Adrenal gland (tissue), 9 donors: ENCODE measurements at regions not wholly inside any gene's neighbourhood (a gene's known extent, or its start where the extent isn't known, plus 50 kb on each side); places are given as distances from the start of the nearest gene placed in this dataset.
A peak's percentile ranks its signal among the peaks of the same experiment; 100 is the strongest.

ENCODE experiments used
- DNase-seq, 7 donors: peaks; one replicate each; pipeline ENCODE4 v3.0.0-alpha.2; 2019 to 2020
- H3K27ac ChIP-seq, 5 donors: fragments of 200-600 bp; sonication (generic) in 4 of 5; 1 replicate in 3 of 5; 2 replicates in 2 of 5; pipeline versions ENCODE4 v1.5.1 to v1.8.0; 2016 to 2020; ENCODE audit warnings: mild to moderate bottlenecking in 1 of 5
- H3K27me3 ChIP-seq: fragments of 200-600 bp; 2 replicates; pipeline ENCODE4 v1.8.0; 2021
- H3K36me3 ChIP-seq, 2 donors: fragments of 200-600 bp; replicated peaks in 1 of 2; 1 replicate in 1 of 2; 2 replicates in 1 of 2; pipeline versions ENCODE4 v1.5.1 to v1.8.0; 2018 to 2022
- H3K4me1 ChIP-seq, 2 donors: fragments of 200-600 bp; replicated peaks in 1 of 2; 1 replicate in 1 of 2; 2 replicates in 1 of 2; pipeline versions ENCODE4 v1.5.1 to v1.8.0; 2018 to 2021
- H3K4me3 ChIP-seq, 4 donors: fragments of 200-600 bp; sonication (generic) in 3 of 4; one replicate each; pipeline ENCODE4 v1.5.1; 2016 to 2018
- H3K9me3 ChIP-seq, 3 donors: fragments of 200-600 bp; sonication (generic) in 1 of 3; replicated peaks in 1 of 3; 1 replicate in 2 of 3; 2 replicates in 1 of 3; pipeline versions ENCODE4 v1.5.1 to v1.8.0; 2016 to 2021
- POLR2A ChIP-seq, 2 donors: fragments of 450-650 bp; IDR thresholded peaks; one replicate each; pipeline ENCODE4 v1.6.1; 2017; ENCODE audit warnings: antibody characterized with exemption in 2 of 2, mild to moderate bottlenecking in 2 of 2, moderate library complexity in 1 of 2
- WGBS, 4 donors: extraction: QIAGEN DNeasy Blood & Tissue Kit in 2 of 4; methylation state at CpG; one replicate each; pipeline versions ENCODE4 v1.1.5 to v1.1.7; 2013 to 2017; 5-methylcytosine and 5-hydroxymethylcytosine counted together
- intact Hi-C, 2 donors: fragments of 100-400 bp; cut with DNase I; formaldehyde crosslinking; loops; one replicate each; pipeline versions ENCODE4 v1.14.1 to v1.15.0; 2022 to 2023
- TF ChIP-seq, protein P1 (sequence below), 6 experiments: fragments of 450-650 bp in 4 of 6; fragments of 200-600 bp in 2 of 6; sonication (generic) in 1 of 6; IDR thresholded peaks; 1 replicate in 5 of 6; 2 replicates in 1 of 6; pipeline versions ENCODE4 v1.5.1 to v1.8.0; 2016 to 2021; ENCODE audit warnings: antibody characterized with exemption in 6 of 6, mild to moderate bottlenecking in 2 of 6, moderate library complexity in 1 of 6
- donor health status: healthy with polysubstance abuse.
- donor health status: Bipolar disorder and iron deficiency.
- donor health status: DM: yes; HTN: yes; CAD: no.
- donor health status: DM: no; HTN: no; CAD: no.
- donor health status: DM: no; HTN: no; CAD: no.

DNA sequence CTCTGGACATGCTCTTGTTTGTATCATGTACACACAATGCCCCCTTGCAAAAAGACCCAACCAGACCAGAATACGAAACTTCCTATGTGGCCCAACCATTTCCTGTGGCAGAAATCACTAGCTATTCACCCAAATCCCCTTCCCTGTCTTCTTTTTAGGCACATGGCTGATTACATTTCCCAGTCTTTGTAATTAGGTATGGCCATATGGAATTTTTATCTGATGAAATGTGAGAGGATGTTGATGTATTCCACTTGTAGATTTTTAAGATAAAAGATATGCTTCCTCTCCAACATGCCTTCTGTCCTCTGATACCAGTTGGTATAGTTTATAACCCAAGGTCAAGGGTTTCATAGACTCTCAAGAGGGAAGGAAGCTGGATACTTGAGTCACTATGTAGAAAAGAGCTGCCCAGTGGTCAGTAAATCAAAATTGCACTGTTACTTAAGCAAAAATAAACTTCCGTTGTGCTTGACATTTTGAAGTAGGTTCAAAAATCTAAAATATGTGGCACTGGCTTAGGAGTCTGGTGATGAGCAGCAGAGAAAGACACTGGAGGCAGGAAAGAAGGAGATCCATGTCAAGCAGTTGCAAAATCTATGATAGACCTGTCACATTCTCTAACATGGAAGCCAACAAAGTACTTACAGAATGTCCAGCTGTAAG is 297.4 kb downstream of the SMAD2 start:
- Histone ChIP-seq H3K4me3 (no peak overlapping the region), H3K27ac (no peak overlapping the region), H3K4me1 (no peaks in the 10 kb centered on the region), H3K36me3 (no peaks in the 10 kb centered on the region), H3K27me3 (no peaks in the 10 kb centered on the region), H3K9me3 (no peaks in the 10 kb centered on the region)
- TF ChIP-seq, protein P1, sequence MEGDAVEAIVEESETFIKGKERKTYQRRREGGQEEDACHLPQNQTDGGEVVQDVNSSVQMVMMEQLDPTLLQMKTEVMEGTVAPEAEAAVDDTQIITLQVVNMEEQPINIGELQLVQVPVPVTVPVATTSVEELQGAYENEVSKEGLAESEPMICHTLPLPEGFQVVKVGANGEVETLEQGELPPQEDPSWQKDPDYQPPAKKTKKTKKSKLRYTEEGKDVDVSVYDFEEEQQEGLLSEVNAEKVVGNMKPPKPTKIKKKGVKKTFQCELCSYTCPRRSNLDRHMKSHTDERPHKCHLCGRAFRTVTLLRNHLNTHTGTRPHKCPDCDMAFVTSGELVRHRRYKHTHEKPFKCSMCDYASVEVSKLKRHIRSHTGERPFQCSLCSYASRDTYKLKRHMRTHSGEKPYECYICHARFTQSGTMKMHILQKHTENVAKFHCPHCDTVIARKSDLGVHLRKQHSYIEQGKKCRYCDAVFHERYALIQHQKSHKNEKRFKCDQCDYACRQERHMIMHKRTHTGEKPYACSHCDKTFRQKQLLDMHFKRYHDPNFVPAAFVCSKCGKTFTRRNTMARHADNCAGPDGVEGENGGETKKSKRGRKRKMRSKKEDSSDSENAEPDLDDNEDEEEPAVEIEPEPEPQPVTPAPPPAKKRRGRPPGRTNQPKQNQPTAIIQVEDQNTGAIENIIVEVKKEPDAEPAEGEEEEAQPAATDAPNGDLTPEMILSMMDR (IDR thresholded peaks at IDR 0.05) = no peak
- TF ChIP-seq POLR2A (IDR thresholded peaks at IDR 0.05) = no peak
- no peak for DNase-seq
- intact Hi-C loops = no loop called here
- 30 to 52% (median 43%) methylated on average over 2 of the region's 2 CpGs for WGBS, 4 donors

DNA sequence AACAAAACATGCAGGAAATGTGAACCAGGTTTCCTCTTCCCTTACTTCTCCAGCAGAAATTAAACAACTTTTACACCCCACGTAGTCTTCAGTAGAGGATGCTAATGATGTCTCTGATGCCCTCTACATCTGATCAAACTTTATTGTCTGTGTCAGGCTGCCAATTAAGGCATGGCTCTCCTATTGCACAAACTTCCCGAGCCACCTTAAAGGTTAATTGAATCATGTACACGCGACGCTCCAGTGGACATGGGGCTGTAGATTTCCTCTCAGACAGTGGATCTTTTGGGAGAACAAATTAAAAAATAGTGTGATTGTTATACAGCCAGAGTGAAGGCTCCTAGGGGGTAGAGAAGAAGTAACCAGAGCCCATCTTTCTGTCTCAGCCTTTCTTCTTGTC is 301.6 kb downstream of the SMAD2 start:
- TF ChIP-seq, protein P1 (IDR thresholded peaks at IDR 0.05) = no peak
- TF ChIP-seq POLR2A (IDR thresholded peaks at IDR 0.05) = no peak
- no peaks in the 10 kb centered on the region for H3K36me3 ChIP-seq
- WGBS, 4 donors = 61 to 72% (median 66%) methylated on average over 5 of the region's 5 CpGs
- no peak overlapping the region for H3K27ac ChIP-seq
- DNase-seq = no peak
- no peaks in the 10 kb centered on the region for H3K27me3 ChIP-seq
- H3K4me3 ChIP-seq = no peak overlapping the region
- H3K4me1 ChIP-seq = no peaks in the 10 kb centered on the region
- intact Hi-C loops = no loop called here
- no peaks in the 10 kb centered on the region for H3K9me3 ChIP-seq

DNA sequence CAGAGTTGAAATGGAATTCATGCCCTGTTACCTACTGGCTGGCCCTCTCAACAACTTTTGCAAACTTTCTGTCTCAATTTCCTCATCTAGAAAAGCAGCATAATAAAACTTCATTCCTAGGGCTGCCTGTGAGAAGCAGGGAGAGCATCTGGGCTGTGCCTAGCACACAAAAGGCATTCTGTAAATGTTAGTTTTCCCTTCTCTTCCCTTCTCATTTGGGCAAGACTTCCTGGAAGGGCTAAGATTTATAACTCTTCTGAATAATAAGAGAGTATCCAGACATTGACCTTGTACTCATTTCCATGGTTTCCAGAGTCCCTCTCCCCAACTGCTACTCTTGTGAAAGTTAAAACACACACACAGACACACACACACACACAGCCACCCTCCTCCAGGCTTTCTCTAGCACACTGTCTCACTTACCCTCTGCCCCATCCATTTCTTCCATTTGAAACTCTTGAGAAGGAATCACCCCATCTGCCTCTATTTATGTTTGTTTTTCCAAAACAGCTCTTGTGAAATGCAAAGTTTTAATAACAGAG is 302.1 kb downstream of the SMAD2 start:
- H3K27me3 ChIP-seq = no peaks in the 10 kb centered on the region
- H3K4me3 ChIP-seq = no peak overlapping the region
- TF ChIP-seq, protein P1 (IDR thresholded peaks at IDR 0.05) = no peak
- no peak for TF ChIP-seq POLR2A (IDR thresholded peaks at IDR 0.05)
- no peaks in the 10 kb centered on the region for H3K9me3 ChIP-seq
- no peaks in the 10 kb centered on the region for H3K36me3 ChIP-seq
- H3K27ac ChIP-seq = no peak overlapping the region
- peak in 1 of 7 donors; percentile 32 for DNase-seq
- intact Hi-C loops = no loop called here
- H3K4me1 ChIP-seq = no peaks in the 10 kb centered on the region

DNA sequence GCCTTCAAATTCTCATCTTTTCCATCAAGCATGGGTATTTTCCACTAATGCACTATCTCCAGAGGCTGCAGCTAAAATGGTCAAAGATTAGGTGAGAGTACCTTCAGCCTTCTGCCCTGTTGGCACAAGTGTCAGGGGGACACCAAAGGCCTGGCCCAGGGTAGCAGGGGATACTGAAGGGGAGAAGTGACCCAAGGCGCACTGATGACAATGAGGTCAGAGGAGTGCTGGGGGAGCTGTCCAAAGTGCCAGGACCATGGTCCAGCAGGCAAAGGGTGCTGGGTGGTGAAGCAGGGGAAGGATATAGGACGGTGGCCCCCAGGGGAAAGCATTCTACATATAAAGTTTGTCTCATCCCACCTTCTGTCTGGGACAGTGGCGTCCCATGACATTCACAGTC is 303.4 kb downstream of the SMAD2 start:
- no peak for TF ChIP-seq POLR2A (IDR thresholded peaks at IDR 0.05)
- TF ChIP-seq, protein P1 (IDR thresholded peaks at IDR 0.05) = no peak
- intact Hi-C loops = no loop called here
- DNase-seq = no peak
- 70 to 83% (median 78%) methylated on average over 3 of the region's 3 CpGs for WGBS, 4 donors
- Histone ChIP-seq H3K27ac (no peak overlapping the region), H3K4me3 (no peak overlapping the region), H3K4me1 (no peaks in the 10 kb centered on the region), H3K36me3 (no peaks in the 10 kb centered on the region), H3K27me3 (no peaks in the 10 kb centered on the region), H3K9me3 (no peaks in the 10 kb centered on the region)
